Ectodermal cell (in vitro differentiated cells): ENCODE measurements at regions not wholly inside any gene's neighbourhood (a gene's known extent, or its start where the extent isn't known, plus 50 kb on each side); places are given as distances from the start of the nearest gene placed in this dataset.

Experiments
- H3K27ac ChIP-seq: 2 replicates; pipeline ENCODE4 v1.7.0; 2013; ENCODE audit warnings: mild to moderate bottlenecking, low read depth, low read length; ENCODE audit not compliant: insufficient read depth, poor library complexity, severe bottlenecking
- H3K27me3 ChIP-seq: 2 replicates; pipeline ENCODE4 v1.7.0; 2013; ENCODE audit warnings: mild to moderate bottlenecking, low read length; ENCODE audit not compliant: insufficient read depth, control insufficient read depth, poor library complexity, severe bottlenecking
- H3K36me3 ChIP-seq: one replicate; pipeline ENCODE4 v1.7.0; 2013; ENCODE audit warnings: low read length; ENCODE audit not compliant: control insufficient read depth, insufficient read depth
- H3K4me1 ChIP-seq: one replicate; pipeline ENCODE4 v1.7.0; 2013; ENCODE audit warnings: low read length; ENCODE audit not compliant: control insufficient read depth, insufficient read depth
- H3K4me3 ChIP-seq: 2 replicates; pipeline ENCODE4 v1.7.0; 2013; ENCODE audit warnings: low read depth, low read length, control low read depth; ENCODE audit not compliant: insufficient read depth
- H3K9me3 ChIP-seq: 2 replicates; pipeline ENCODE4 v1.7.0; 2013; ENCODE audit warnings: mild to moderate bottlenecking, low read length, moderate library complexity; ENCODE audit not compliant: control insufficient read depth
- WGBS, 2 experiments: methylation state at CpG; one replicate each; pipeline ENCODE4 v1.1.7; 2013; ENCODE audit warnings: missing lambda C conversion rate in 2 of 2; 5-methylcytosine and 5-hydroxymethylcytosine counted together

- H3K27ac ChIP-seq, result no peak overlapping the region
- no peaks in the 10 kb centered on the region for H3K36me3 ChIP-seq
- no peaks in the 10 kb centered on the region for H3K9me3 ChIP-seq
- H3K4me1 ChIP-seq, result no peaks in the 10 kb centered on the region
- H3K4me3 ChIP-seq, result no peak overlapping the region
- no peaks in the 10 kb centered on the region for H3K27me3 ChIP-seq
- 90 to 97% methylated on average over 2 of the region's 2 CpGs for WGBS, 2 experiments
Measured at GRCh38 chr5:155254399-155254798, 240.8 kb downstream of the KIF4B start.

- H3K4me3 ChIP-seq, result no peak overlapping the region
- H3K36me3 ChIP-seq, result no peaks in the 10 kb centered on the region
- no peaks in the 10 kb centered on the region for H3K4me1 ChIP-seq
- no peak overlapping the region for H3K27ac ChIP-seq
- no peaks in the 10 kb centered on the region for H3K27me3 ChIP-seq
- no peaks in the 10 kb centered on the region for H3K9me3 ChIP-seq
- 94 to 95% methylated on average over 6 of the region's 6 CpGs for WGBS, 2 experiments
Measured at GRCh38 chr5:155258161-155258560, 244.6 kb downstream of the KIF4B start.

- 86 to 95% methylated on average over 5 of the region's 5 CpGs for WGBS, 2 experiments
- Histone ChIP-seq H3K36me3 (no peaks in the 10 kb centered on the region), H3K4me3 (no peak overlapping the region), H3K27ac (no peak overlapping the region), H3K27me3 (no peaks in the 10 kb centered on the region), H3K4me1 (no peaks in the 10 kb centered on the region), H3K9me3 (no peaks in the 10 kb centered on the region)
Measured at GRCh38 chr5:155259648-155260047, 246.1 kb downstream of the KIF4B start.

- no peaks in the 10 kb centered on the region for H3K4me1 ChIP-seq
- no peaks in the 10 kb centered on the region for H3K27me3 ChIP-seq
- WGBS, 2 experiments, result 48 to 51% methylated on average over 3 of the region's 3 CpGs
- H3K27ac ChIP-seq, result no peak overlapping the region
- H3K36me3 ChIP-seq, result no peaks in the 10 kb centered on the region
- no peaks in the 10 kb centered on the region for H3K9me3 ChIP-seq
- H3K4me3 ChIP-seq, result no peak overlapping the region
Measured at GRCh38 chr5:155260798-155261197, 247.2 kb downstream of the KIF4B start.

DNA sequence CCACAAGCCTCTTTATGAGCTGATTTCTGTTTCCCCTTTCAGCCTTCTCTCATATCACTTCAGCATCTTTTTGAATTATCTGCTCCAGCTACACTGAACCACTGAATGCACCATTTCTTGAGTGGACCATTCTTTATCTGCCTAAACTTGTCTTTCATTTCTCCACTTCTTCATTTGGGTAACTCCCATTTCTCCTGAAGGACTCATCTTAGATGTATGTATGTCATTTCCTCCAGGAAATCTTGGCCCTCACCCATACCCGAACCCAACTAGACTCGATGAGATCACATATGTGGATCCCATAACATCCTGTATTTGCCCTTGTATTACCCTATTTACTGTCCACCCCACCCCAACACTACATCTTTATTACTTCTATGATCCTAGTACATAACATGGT lies 249.8 kb downstream of the KIF4B start:
- Histone ChIP-seq H3K4me3 (no peak overlapping the region), H3K9me3 (no peaks in the 10 kb centered on the region), H3K27ac (no peak overlapping the region), H3K36me3 (no peaks in the 10 kb centered on the region), H3K27me3 (no peaks in the 10 kb centered on the region), H3K4me1 (no peaks in the 10 kb centered on the region)
- WGBS, 2 experiments, result 83 to 96% methylated on average over 2 of the region's 2 CpGs

- Histone ChIP-seq H3K27ac (no peak overlapping the region), H3K9me3 (no peaks in the 10 kb centered on the region), H3K4me3 (no peak overlapping the region), H3K36me3 (no peaks in the 10 kb centered on the region), H3K27me3 (no peaks in the 10 kb centered on the region), H3K4me1 (no peaks in the 10 kb centered on the region)
- 91 to 92% methylated on average over 5 of the region's 5 CpGs for WGBS, 2 experiments
Measured at GRCh38 chr5:155264809-155265208, 251.3 kb downstream of the KIF4B start.

DNA sequence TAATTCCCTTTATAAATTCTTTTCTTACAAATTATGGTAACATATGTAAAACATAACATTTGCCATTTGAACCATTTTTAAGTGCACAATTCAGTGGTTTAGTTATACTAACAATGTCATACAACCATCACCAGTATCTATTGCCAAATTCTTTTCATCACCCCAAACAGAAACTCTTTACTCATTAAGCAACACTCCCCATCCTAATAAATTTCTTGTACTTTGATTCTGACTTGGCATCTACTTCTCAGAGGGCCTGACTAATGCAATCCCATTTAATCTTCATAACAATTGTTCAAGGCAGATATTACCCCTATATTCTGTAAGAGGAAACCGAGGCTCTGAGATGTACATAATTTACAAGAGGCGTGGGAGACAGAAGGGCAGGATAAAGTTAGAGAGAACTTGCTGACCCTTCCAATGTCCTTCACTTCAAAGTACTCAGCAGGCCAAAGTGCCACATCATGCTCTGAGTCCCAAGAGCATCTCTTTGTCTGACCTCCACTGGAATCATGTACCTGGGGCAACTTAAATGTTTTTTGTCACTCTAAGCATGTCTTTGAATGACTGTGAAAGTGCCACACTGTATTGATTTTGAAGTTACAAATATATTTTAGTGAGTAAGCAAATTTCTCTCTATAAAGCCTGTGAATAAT lies 255.3 kb downstream of the KIF4B start:
- 94 to 100% methylated on average over 2 of the region's 2 CpGs for WGBS, 2 experiments
- H3K4me3 ChIP-seq, result no peak overlapping the region
- H3K4me1 ChIP-seq, result no peaks in the 10 kb centered on the region
- H3K27me3 ChIP-seq, result no peaks in the 10 kb centered on the region
- H3K27ac ChIP-seq, result no peak overlapping the region
- no peaks in the 10 kb centered on the region for H3K36me3 ChIP-seq
- no peaks in the 10 kb centered on the region for H3K9me3 ChIP-seq

DNA sequence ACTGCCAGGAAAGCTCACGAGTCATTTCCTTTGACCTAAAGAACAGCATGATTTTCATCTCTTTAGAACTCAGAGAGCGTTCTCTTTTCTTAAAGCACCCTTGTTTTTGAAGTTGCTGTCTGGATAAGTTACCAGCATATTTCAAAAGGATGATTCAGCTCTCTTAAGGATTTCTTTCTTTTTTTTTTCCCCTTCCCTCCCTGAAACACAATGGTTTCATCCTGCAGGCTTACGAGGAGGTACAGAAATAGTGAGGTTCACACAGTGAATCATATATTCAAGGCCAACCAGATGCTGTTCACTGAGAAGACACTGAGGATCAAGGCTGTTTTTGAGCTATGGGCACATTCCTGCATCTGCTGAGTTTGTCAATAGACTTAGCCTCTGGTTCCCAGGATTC lies 257.2 kb downstream of the KIF4B start:
- Histone ChIP-seq H3K27me3 (no peaks in the 10 kb centered on the region), H3K4me1 (peaks cover 9% of the 10 kb centered on the region), H3K4me3 (no peak overlapping the region), H3K27ac (no peak overlapping the region), H3K36me3 (no peaks in the 10 kb centered on the region), H3K9me3 (no peaks in the 10 kb centered on the region)
- 73 to 78% methylated on average over 3 of the region's 3 CpGs for WGBS, 2 experiments

DNA sequence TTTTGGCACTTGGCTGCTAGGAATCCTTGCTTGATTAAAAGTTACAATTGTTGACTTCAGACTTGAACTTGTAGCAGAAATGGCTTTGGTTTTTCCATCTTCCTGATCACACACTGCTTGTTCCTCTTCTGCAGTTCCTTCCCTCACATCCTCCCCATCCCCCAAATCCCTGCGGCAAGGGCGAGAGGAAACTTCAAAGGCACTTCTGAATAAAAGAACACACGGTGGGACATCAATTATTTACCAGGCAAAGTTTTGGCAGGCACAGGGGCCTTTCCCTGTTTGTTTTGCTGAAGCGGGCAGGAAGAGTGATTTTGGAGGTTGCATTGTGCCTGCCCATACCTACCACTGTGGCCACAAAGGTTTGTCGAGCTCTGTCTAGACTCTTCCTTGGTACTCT lies 260.9 kb downstream of the KIF4B start:
- no peaks in the 10 kb centered on the region for H3K36me3 ChIP-seq
- no peaks in the 10 kb centered on the region for H3K27me3 ChIP-seq
- H3K4me3 ChIP-seq, result no peak overlapping the region
- 8 to 10% methylated on average over 5 of the region's 5 CpGs for WGBS, 2 experiments
- no peak overlapping the region for H3K27ac ChIP-seq
- H3K9me3 ChIP-seq, result no peaks in the 10 kb centered on the region
- H3K4me1 ChIP-seq, result peaks cover 9% of the 10 kb centered on the region

- Histone ChIP-seq H3K4me1 (peaks cover 9% of the 10 kb centered on the region), H3K27me3 (no peaks in the 10 kb centered on the region), H3K9me3 (no peaks in the 10 kb centered on the region), H3K36me3 (no peaks in the 10 kb centered on the region), H3K4me3 (no peak overlapping the region), H3K27ac (no peak overlapping the region)
- 69 to 78% methylated on average over 6 of the region's 6 CpGs for WGBS, 2 experiments
Measured at GRCh38 chr5:155275222-155275621, 261.7 kb downstream of the KIF4B start.

GRCh38 chr5:155276231-155276630 lies 262.7 kb downstream of the KIF4B start:
- H3K36me3 ChIP-seq, result no peaks in the 10 kb centered on the region
- H3K4me3 ChIP-seq, result no peak overlapping the region
- no peaks in the 10 kb centered on the region for H3K27me3 ChIP-seq
- H3K4me1 ChIP-seq, result peaks cover 9% of the 10 kb centered on the region
- no peak overlapping the region for H3K27ac ChIP-seq
- 93 to 100% methylated on average over 3 of the region's 3 CpGs for WGBS, 2 experiments
- H3K9me3 ChIP-seq, result no peaks in the 10 kb centered on the region
